ENCODE measurements at regions not wholly inside any gene's neighbourhood (a gene's known extent, or its start where the extent isn't known, plus 50 kb on each side); places are given as distances from the start of the nearest gene placed in this dataset.

DNA sequence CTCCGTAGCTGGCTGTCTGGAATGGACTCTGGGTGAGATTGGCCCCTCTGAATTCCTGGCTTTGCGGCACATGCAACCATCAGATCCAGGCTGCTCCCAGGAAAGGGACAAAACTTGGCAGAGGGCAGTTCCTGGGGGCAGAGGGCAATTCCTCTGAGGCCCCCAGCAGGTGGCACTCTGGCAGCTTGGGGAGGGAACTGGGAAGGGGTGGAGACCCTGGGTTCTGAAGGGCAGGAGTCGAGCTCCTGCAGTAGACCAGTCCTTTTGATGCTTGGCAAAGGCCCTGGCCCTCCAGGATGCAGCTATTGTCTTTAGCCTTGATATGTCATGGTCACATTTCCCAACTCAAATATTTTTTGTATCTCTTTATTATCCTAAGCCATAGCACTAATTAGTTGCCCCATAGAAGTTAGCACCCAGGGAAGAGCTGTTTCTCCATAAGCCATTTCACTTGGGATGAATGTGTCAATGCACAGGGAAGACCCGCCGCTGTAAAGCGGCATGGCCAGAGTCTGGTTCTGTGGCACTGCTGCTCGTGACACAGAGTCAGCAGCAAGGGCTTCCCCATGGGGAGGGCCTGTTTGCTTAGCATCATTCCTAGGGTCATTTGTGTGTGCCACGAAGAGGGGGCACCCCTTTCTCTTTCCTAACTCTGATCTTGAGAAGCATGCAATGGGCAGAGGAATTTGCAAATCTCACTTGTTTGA lies 51.2 kb upstream of the CDK20 start:
- intact Hi-C loops (cut with DNase I, micrococcal nuclease), result no loop called here
- no peak for ATAC-seq

DNA sequence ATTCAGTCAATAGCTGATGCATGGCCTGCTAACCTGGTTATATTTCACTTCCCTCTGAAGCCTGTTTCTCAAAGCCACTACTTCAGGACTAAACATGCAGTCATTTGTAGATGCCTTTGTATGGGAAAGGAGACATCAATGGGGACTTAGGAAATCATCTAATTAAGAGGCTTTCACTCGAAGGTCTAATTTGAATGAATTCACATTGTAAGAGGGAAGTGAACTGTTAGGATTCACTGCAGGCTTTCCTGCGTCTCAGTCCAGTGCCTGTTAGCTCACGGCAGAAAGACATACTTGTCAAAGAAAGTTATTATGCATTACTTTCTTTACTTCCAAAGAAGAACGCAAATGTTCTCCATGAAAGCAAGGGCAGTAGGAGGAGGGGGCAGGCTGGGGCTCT lies 50.6 kb upstream of the CDK20 start:
- Histone ChIP-seq H3K9me3 (no peaks in the 10 kb centered on the region), H3K4me3 (no peak overlapping the region), H3K36me3 (ENCODE audit: low read depth) (no peaks in the 10 kb centered on the region), H3K4me1 (ENCODE audit: low read depth) (no peaks in the 10 kb centered on the region)
- DNase-seq (no peak), ATAC-seq (no peak)
- intact Hi-C loops (cut with DNase I, micrococcal nuclease), result no loop called here
- TF ChIP-seq, protein P1, sequence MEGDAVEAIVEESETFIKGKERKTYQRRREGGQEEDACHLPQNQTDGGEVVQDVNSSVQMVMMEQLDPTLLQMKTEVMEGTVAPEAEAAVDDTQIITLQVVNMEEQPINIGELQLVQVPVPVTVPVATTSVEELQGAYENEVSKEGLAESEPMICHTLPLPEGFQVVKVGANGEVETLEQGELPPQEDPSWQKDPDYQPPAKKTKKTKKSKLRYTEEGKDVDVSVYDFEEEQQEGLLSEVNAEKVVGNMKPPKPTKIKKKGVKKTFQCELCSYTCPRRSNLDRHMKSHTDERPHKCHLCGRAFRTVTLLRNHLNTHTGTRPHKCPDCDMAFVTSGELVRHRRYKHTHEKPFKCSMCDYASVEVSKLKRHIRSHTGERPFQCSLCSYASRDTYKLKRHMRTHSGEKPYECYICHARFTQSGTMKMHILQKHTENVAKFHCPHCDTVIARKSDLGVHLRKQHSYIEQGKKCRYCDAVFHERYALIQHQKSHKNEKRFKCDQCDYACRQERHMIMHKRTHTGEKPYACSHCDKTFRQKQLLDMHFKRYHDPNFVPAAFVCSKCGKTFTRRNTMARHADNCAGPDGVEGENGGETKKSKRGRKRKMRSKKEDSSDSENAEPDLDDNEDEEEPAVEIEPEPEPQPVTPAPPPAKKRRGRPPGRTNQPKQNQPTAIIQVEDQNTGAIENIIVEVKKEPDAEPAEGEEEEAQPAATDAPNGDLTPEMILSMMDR (IDR thresholded peaks at IDR 0.05), result no peak

More for the DNA sequence above, 51.2 kb upstream of the CDK20 start:
- Histone ChIP-seq H3K4me1 (ENCODE audit: low read depth) (no peaks in the 10 kb centered on the region), H3K36me3 (ENCODE audit: low read depth) (no peaks in the 10 kb centered on the region), H3K9me3 (no peaks in the 10 kb centered on the region), H3K4me3 (no peak overlapping the region)
- TF ChIP-seq, protein P1 (IDR thresholded peaks at IDR 0.05), result no peak
- no peak for DNase-seq

All from mucosa of descending colon (tissue), 3 donors.